ENCODE measurements at regions not wholly inside any gene's neighbourhood (a gene's known extent, or its start where the extent isn't known, plus 50 kb on each side); places are given as distances from the start of the nearest gene placed in this dataset.

DNA sequence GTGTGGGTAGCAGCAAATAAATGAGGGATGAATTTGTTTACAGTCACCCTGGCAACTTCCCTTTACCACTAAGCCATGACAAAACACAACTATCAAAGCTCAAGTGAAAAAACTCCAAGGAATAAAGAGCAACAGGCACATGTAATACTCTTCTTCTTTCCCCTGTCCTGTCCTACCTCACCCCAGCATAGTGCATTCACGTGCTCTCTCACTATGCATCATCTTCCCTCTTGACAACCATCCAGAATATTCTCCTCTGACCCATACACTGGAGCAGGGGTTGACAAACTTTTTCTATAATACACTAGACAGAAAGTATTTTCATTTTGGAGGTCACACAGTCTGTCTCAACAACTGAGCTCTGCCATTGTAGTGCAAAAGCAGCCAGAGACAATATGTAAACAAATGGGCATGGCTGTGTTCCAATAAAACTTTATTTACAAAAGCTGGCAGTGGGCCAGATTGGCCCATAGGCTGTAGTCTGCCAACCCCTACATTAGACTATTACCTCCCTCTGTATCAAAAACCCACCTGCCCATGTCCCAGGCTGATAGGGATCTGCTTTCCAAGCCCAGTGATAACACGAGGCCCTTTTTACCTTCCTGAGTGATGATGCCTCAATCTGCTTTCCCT is 354.5 kb downstream of the FGFR2 start:
- Histone ChIP-seq H3K79me2 (no peaks in the 10 kb centered on the region), H3K9me3 (ENCODE audit: control insufficient read depth, low read length) (no peaks in the 10 kb centered on the region), H3K27ac (no peak overlapping the region), H3K9ac (no peak overlapping the region), H3K4me2 (ENCODE audit: low read length) (no peak overlapping the region), H2AFZ (no peak overlapping the region), H3K27me3 (ENCODE audit: control insufficient read depth, insufficient read depth, low read length) (no peaks in the 10 kb centered on the region), H3K36me3 (ENCODE audit: control insufficient read depth, insufficient read depth, low read length) (no peaks in the 10 kb centered on the region), H3K4me3 (ENCODE audit: low read depth, low read length) (no peak overlapping the region), H3K4me1 (peaks cover 4% of the 10 kb centered on the region)
- TF ChIP-seq, protein P1, sequence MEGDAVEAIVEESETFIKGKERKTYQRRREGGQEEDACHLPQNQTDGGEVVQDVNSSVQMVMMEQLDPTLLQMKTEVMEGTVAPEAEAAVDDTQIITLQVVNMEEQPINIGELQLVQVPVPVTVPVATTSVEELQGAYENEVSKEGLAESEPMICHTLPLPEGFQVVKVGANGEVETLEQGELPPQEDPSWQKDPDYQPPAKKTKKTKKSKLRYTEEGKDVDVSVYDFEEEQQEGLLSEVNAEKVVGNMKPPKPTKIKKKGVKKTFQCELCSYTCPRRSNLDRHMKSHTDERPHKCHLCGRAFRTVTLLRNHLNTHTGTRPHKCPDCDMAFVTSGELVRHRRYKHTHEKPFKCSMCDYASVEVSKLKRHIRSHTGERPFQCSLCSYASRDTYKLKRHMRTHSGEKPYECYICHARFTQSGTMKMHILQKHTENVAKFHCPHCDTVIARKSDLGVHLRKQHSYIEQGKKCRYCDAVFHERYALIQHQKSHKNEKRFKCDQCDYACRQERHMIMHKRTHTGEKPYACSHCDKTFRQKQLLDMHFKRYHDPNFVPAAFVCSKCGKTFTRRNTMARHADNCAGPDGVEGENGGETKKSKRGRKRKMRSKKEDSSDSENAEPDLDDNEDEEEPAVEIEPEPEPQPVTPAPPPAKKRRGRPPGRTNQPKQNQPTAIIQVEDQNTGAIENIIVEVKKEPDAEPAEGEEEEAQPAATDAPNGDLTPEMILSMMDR (IDR thresholded peaks at IDR 0.05): no peak

DNA sequence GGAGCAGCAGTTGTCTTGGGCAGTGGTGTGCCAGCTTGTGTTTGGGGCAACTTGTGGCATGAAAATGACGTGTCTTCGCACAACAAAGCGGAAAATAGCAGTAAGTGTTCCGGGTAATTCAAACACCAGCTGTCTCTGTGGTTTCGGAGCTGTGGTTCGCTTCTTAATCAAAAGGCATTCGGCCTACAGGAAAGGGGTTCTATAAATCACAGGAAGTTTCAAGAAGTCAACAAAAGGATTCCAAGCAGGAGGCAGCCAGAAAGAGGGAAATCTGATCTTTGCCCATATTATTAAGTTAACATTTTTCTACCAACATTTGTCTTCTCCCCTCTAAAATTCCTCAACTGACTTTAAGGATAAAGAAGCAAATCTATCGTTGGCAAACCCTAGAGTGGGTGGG is 353.4 kb downstream of the FGFR2 start:
- H3K9me3 ChIP-seq (ENCODE audit: control insufficient read depth, low read length): no peaks in the 10 kb centered on the region
- no peak overlapping the region for H3K9ac ChIP-seq
- no peaks in the 10 kb centered on the region for H3K79me2 ChIP-seq
- H3K27me3 ChIP-seq (ENCODE audit: control insufficient read depth, insufficient read depth, low read length): no peaks in the 10 kb centered on the region
- H3K27ac ChIP-seq: no peak overlapping the region
- TF ChIP-seq, protein P1 (IDR thresholded peaks at IDR 0.05): no peak
- H3K36me3 ChIP-seq (ENCODE audit: control insufficient read depth, insufficient read depth, low read length): no peaks in the 10 kb centered on the region
- H3K4me1 ChIP-seq: no peaks in the 10 kb centered on the region
- H3K4me3 ChIP-seq (ENCODE audit: low read depth, low read length): no peak overlapping the region
- no peak overlapping the region for H2AFZ ChIP-seq
- H3K4me2 ChIP-seq (ENCODE audit: low read length): no peak overlapping the region

DNA sequence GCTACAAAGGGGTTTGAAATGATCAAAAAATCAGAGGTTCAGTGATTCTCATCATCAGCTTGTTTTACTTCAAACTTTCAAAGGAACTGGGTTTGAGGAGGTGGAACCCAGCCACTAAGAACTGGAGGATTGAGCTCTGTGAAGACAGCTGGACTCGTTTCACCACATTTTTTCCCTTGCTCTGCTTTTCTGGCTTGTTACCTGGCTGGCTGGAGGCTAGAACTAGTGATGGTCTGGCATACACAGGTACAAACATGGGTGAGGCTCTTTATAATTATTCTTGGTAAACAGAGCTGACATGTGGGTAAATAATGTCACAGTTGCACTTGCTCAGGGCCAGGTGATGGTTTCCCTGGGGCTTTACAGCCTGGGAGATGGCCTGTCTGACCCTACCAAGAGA is 352.5 kb downstream of the FGFR2 start:
- Histone ChIP-seq H3K27ac (no peak overlapping the region), H3K9ac (no peak overlapping the region), H3K9me3 (ENCODE audit: control insufficient read depth, low read length) (no peaks in the 10 kb centered on the region), H3K79me2 (no peaks in the 10 kb centered on the region), H3K4me3 (ENCODE audit: low read depth, low read length) (no peak overlapping the region), H3K4me1 (no peaks in the 10 kb centered on the region), H2AFZ (no peak overlapping the region), H3K4me2 (ENCODE audit: low read length) (no peak overlapping the region), H3K27me3 (ENCODE audit: control insufficient read depth, insufficient read depth, low read length) (no peaks in the 10 kb centered on the region), H3K36me3 (ENCODE audit: control insufficient read depth, insufficient read depth, low read length) (no peaks in the 10 kb centered on the region)
- TF ChIP-seq, protein P1 (IDR thresholded peaks at IDR 0.05): no peak

DNA sequence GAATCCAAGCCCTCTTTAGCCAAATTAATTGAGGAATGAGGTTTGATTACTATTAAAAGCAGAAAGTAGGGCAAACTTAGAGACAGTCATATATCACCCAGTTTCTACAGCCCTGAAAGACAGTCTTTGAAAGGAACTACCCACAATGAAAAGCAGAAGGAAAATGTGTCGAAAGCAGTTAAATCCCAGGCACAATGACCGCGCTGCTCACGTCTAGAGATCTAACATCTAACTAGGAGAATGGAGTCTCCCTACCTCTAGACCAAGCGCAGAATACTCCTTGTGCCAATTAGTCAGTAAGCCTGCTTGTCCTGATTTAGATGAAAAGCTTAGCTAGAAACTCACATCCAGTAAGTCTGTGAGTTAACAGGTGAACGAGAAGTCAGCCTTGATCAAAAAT is 350.0 kb downstream of the FGFR2 start:
- TF ChIP-seq, protein P1 (IDR thresholded peaks at IDR 0.05): no peak
- H2AFZ ChIP-seq: no peak overlapping the region
- no peak overlapping the region for H3K27ac ChIP-seq
- no peak overlapping the region for H3K4me3 ChIP-seq (ENCODE audit: low read depth, low read length)
- H3K36me3 ChIP-seq (ENCODE audit: control insufficient read depth, insufficient read depth, low read length): no peaks in the 10 kb centered on the region
- H3K79me2 ChIP-seq: no peaks in the 10 kb centered on the region
- no peak overlapping the region for H3K4me2 ChIP-seq (ENCODE audit: low read length)
- no peaks in the 10 kb centered on the region for H3K9me3 ChIP-seq (ENCODE audit: control insufficient read depth, low read length)
- no peaks in the 10 kb centered on the region for H3K4me1 ChIP-seq
- no peaks in the 10 kb centered on the region for H3K27me3 ChIP-seq (ENCODE audit: control insufficient read depth, insufficient read depth, low read length)
- H3K9ac ChIP-seq: no peak overlapping the region
